K562 (cell line): ENCODE measurements at regions not wholly inside any gene's neighbourhood (a gene's known extent, or its start where the extent isn't known, plus 50 kb on each side); places are given as distances from the start of the nearest gene placed in this dataset.

Experiments used
- ATF7 ChIP-seq: fragments of 450-650 bp; IDR thresholded peaks from 2 replicates; pipeline ENCODE4 v1.7.1; 2014; ENCODE audit warnings: mild to moderate bottlenecking, moderate library complexity
- CBX2 ChIP-seq: fragments of 200-600 bp; sonication (generic); IDR thresholded peaks from one replicate; pipeline ENCODE4 v1.6.1; 2012; ENCODE audit warnings: mild to moderate bottlenecking, low read length, inconsistent platforms; ENCODE audit not compliant: insufficient read depth, poor library complexity, severe bottlenecking
- CEBPB ChIP-seq: fragments of 450-650 bp; IDR thresholded peaks from 2 replicates; pipeline ENCODE4 v1.6.1; 2016; ENCODE audit warnings: missing genetic modification characterization, missing compliant biosample characterization
- ILK ChIP-seq: fragments of 450-650 bp; IDR thresholded peaks from 2 replicates; pipeline ENCODE4 v1.6.1; 2016; ENCODE audit warnings: missing genetic modification characterization, low read depth, mild to moderate bottlenecking, missing compliant biosample characterization, moderate library complexity, borderline replicate concordance
- L3MBTL2 ChIP-seq: fragments of 450-650 bp; IDR thresholded peaks from 2 replicates; pipeline ENCODE4 v1.6.1; 2016; ENCODE audit warnings: mild to moderate bottlenecking, moderate library complexity
- LARP7 ChIP-seq: fragments of 450-650 bp; IDR thresholded peaks from 2 replicates; pipeline ENCODE4 v1.6.1; 2016
- MYBL2 ChIP-seq, 2 experiments: fragments of 450-650 bp in 1 of 2; sonication (generic) in 1 of 2; formaldehyde crosslinking in 1 of 2; IDR thresholded peaks; 2 replicates each; pipeline versions ENCODE4 v1.6.1 to v1.8.1; 2017 to 2022; ENCODE audit warnings: borderline replicate concordance in 1 of 2, inconsistent platforms in 1 of 2, low read depth in 1 of 2, mild to moderate bottlenecking in 1 of 2, missing genetic modification reagents in 1 of 2, moderate library complexity in 1 of 2
- NR4A1 ChIP-seq, 2 experiments: fragments of 250-450 bp in 1 of 2; fragments of 450-650 bp in 1 of 2; sonication (Bioruptor Pico) in 1 of 2; IDR thresholded peaks; 2 replicates each; pipeline versions ENCODE4 v1.4.0 to v1.6.1; 2016 to 2020; ENCODE audit warnings: mild to moderate bottlenecking in 2 of 2, missing compliant biosample characterization in 1 of 2, missing genetic modification characterization in 1 of 2, moderate library complexity in 1 of 2
- PCBP2 ChIP-seq: fragments of 200-400 bp; formaldehyde crosslinking; IDR thresholded peaks from 2 replicates; pipeline ENCODE4 v1.6.1; 2018; ENCODE audit warnings: low read length, low read depth, mild to moderate bottlenecking, moderate library complexity; ENCODE audit not compliant: poor library complexity, severe bottlenecking
- SMARCA5 ChIP-seq: fragments of 450-650 bp; IDR thresholded peaks from 2 replicates; pipeline ENCODE4 v1.6.1; 2016
- STAT5A ChIP-seq: IDR thresholded peaks from 2 replicates; pipeline ENCODE4 v1.6.1; 2012; ENCODE audit warnings: low read length, inconsistent platforms, borderline replicate concordance
- TAF15 ChIP-seq: fragments of 200-400 bp; formaldehyde crosslinking; IDR thresholded peaks from 2 replicates; pipeline ENCODE4 v1.6.1; 2017; ENCODE audit warnings: mild to moderate bottlenecking, low read depth, low read length, moderate library complexity
- U2AF2 ChIP-seq: fragments of 200-400 bp; formaldehyde crosslinking; optimal IDR thresholded peaks from 2 replicates; pipeline ENCODE3; 2017; ENCODE audit warnings: low read depth, mild to moderate bottlenecking, low read length
- ZNF124 ChIP-seq: sonication (generic); formaldehyde crosslinking; IDR thresholded peaks from 2 replicates; pipeline ENCODE4 v1.8.1; 2022; ENCODE audit warnings: missing genetic modification reagents
- ZNF175 ChIP-seq: fragments of 200-800 bp; sonication (Bioruptor generic); IDR thresholded peaks from 2 replicates; pipeline ENCODE4 v1.6.1; 2016; ENCODE audit warnings: low read depth, mild to moderate bottlenecking, missing genetic modification characterization, missing compliant biosample characterization
- ZNF699 ChIP-seq: fragments of 250-450 bp; sonication (Bioruptor Pico); IDR thresholded peaks from 2 replicates; pipeline ENCODE4 v1.8.0; 2021; ENCODE audit warnings: mild to moderate bottlenecking, moderate library complexity; ENCODE audit not compliant: insufficient replicate concordance
- ZSCAN29 ChIP-seq: fragments of 450-650 bp; IDR thresholded peaks from 2 replicates; pipeline ENCODE4 v1.6.1; 2017
- TF ChIP-seq, protein P1 (sequence below), 2 experiments: fragments of 450-650 bp in 1 of 2; sonication (generic) in 1 of 2; formaldehyde crosslinking; conservative IDR thresholded peaks; 2 replicates each; pipeline versions ENCODE4 v1.4.0 to v1.8.1; 2020 to 2022; ENCODE audit warnings: mild to moderate bottlenecking in 1 of 2, missing genetic modification reagents in 1 of 2
- TF ChIP-seq, protein P2 (sequence below): sonication (generic); formaldehyde crosslinking; IDR thresholded peaks from 2 replicates; pipeline ENCODE4 v1.4.0; 2020; ENCODE audit warnings: mild to moderate bottlenecking, missing genetic modification reagents
- TF ChIP-seq, protein P3 (sequence below): sonication (generic); formaldehyde crosslinking; IDR thresholded peaks from 2 replicates; pipeline ENCODE4 v1.8.1; 2022; ENCODE audit warnings: missing genetic modification reagents
- TF ChIP-seq, protein P4 (sequence below): IDR thresholded peaks from 3 replicates; pipeline ENCODE4 v1.6.1; 2011; ENCODE audit warnings: borderline replicate concordance, mild to moderate bottlenecking; ENCODE audit not compliant: insufficient read length, insufficient read depth

DNA sequence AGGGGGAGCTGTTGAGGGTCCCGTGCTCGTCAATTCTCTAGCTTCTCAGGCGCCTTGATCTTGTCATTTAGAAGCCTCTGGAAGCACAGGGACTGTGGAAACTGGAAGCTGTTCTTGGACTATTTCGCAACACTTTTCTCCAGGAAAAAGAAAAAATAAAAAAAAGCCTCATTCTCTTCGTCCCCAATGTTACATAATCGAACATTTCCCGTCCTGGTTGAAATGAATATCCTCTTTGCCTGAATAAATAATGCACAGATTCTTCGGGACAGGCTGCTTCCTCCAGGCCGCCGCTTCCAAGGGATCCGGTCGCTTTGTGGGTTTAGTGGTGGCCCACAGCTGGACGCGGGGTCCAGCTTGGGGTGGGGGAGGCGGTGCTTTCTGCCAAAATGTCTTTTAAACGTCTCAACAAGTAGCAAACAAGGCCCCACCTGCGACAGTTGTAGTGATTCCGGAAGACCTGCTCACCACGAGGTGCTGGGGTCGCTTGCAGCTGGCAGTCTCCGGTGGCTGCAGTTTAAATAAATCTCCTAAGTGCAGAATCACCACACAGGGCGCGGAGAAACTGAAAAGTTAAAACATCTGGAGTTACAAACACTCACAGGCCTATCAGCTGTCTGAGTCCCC is 125.9 kb upstream of the ESR1 start (continued):
- no peak for TF ChIP-seq ILK (tag)
- no peak for TF ChIP-seq MYBL2 (IDR thresholded peaks at IDR 0.05; ENCODE audit: low read depth)
- TF ChIP-seq MYBL2 (CRISPR knock-in tag; IDR thresholded peaks at IDR 0.05; ENCODE audit: borderline replicate concordance): no peak
- TF ChIP-seq ZSCAN29: no peak
- 0 out of 2 replicates have a peak, but pooled peaks have one; percentile 1 for TF ChIP-seq ZNF175 (CRISPR knock-in tag)
- no peak for TF ChIP-seq ATF7
- TF ChIP-seq SMARCA5: no peak
- TF ChIP-seq, protein P1, sequence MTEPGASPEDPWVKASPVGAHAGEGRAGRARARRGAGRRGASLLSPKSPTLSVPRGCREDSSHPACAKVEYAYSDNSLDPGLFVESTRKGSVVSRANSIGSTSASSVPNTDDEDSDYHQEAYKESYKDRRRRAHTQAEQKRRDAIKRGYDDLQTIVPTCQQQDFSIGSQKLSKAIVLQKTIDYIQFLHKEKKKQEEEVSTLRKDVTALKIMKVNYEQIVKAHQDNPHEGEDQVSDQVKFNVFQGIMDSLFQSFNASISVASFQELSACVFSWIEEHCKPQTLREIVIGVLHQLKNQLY (CRISPR knock-in tag; conservative IDR thresholded peaks at IDR 0.05): no peak
- TF ChIP-seq TAF15: no peak
- TF ChIP-seq, protein P2, sequence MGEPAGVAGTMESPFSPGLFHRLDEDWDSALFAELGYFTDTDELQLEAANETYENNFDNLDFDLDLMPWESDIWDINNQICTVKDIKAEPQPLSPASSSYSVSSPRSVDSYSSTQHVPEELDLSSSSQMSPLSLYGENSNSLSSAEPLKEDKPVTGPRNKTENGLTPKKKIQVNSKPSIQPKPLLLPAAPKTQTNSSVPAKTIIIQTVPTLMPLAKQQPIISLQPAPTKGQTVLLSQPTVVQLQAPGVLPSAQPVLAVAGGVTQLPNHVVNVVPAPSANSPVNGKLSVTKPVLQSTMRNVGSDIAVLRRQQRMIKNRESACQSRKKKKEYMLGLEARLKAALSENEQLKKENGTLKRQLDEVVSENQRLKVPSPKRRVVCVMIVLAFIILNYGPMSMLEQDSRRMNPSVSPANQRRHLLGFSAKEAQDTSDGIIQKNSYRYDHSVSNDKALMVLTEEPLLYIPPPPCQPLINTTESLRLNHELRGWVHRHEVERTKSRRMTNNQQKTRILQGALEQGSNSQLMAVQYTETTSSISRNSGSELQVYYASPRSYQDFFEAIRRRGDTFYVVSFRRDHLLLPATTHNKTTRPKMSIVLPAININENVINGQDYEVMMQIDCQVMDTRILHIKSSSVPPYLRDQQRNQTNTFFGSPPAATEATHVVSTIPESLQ (CRISPR knock-in tag): no peak
- TF ChIP-seq, protein P3, sequence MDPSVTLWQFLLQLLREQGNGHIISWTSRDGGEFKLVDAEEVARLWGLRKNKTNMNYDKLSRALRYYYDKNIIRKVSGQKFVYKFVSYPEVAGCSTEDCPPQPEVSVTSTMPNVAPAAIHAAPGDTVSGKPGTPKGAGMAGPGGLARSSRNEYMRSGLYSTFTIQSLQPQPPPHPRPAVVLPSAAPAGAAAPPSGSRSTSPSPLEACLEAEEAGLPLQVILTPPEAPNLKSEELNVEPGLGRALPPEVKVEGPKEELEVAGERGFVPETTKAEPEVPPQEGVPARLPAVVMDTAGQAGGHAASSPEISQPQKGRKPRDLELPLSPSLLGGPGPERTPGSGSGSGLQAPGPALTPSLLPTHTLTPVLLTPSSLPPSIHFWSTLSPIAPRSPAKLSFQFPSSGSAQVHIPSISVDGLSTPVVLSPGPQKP (CRISPR knock-in tag): no peak
- TF ChIP-seq STAT5A: no peak
- peak; percentile 89 for TF ChIP-seq CEBPB (tag)
- TF ChIP-seq, protein P4, sequence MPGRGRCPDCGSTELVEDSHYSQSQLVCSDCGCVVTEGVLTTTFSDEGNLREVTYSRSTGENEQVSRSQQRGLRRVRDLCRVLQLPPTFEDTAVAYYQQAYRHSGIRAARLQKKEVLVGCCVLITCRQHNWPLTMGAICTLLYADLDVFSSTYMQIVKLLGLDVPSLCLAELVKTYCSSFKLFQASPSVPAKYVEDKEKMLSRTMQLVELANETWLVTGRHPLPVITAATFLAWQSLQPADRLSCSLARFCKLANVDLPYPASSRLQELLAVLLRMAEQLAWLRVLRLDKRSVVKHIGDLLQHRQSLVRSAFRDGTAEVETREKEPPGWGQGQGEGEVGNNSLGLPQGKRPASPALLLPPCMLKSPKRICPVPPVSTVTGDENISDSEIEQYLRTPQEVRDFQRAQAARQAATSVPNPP: no peak
- no peak for TF ChIP-seq U2AF2
- TF ChIP-seq ZNF699 (CRISPR knock-in tag): no peak
- 0 out of 2 replicates have a peak, but pooled peaks have one; percentile 29 for TF ChIP-seq L3MBTL2
- no peak for TF ChIP-seq CBX2
- no peak for TF ChIP-seq PCBP2
- no peak for TF ChIP-seq ZNF124
- no peak for TF ChIP-seq LARP7
- no peak for TF ChIP-seq NR4A1 (CRISPR knock-in tag; IDR thresholded peaks at IDR 0.05)
- TF ChIP-seq NR4A1 (tag; IDR thresholded peaks at IDR 0.05): no peak
